ENCODE measurements at regions not wholly inside any gene's neighbourhood (a gene's known extent, or its start where the extent isn't known, plus 50 kb on each side); places are given as distances from the start of the nearest gene placed in this dataset.

DNA sequence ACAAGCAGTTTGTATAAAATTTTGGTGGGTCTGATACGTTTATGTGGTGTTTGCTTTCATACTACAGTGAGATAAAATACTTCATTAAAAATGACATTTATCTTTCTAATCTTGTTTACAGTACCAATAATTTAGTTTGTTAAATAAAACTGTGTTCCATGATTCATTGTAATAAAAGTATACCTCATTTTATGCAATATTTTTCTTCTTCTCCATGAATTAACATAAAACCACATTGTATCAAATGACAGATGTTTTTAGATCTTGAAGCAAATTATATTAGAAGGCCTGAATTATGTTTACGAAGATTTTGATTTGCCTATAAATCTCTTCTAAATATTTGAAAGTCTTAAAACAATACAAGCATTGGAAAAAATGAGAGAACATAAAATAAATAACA is 1443.0 kb upstream of the CDH6 start:
- TF ChIP-seq, protein P1, sequence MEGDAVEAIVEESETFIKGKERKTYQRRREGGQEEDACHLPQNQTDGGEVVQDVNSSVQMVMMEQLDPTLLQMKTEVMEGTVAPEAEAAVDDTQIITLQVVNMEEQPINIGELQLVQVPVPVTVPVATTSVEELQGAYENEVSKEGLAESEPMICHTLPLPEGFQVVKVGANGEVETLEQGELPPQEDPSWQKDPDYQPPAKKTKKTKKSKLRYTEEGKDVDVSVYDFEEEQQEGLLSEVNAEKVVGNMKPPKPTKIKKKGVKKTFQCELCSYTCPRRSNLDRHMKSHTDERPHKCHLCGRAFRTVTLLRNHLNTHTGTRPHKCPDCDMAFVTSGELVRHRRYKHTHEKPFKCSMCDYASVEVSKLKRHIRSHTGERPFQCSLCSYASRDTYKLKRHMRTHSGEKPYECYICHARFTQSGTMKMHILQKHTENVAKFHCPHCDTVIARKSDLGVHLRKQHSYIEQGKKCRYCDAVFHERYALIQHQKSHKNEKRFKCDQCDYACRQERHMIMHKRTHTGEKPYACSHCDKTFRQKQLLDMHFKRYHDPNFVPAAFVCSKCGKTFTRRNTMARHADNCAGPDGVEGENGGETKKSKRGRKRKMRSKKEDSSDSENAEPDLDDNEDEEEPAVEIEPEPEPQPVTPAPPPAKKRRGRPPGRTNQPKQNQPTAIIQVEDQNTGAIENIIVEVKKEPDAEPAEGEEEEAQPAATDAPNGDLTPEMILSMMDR (IDR thresholded peaks at IDR 0.05; ENCODE audit: unreplicated experiment in 3 of 3) = no peak
- Mint-ChIP-seq H3K9me3 (peaks cover 5% of the 10 kb centered on the region), H3K36me3 (ENCODE audit: low read depth) (no peaks in the 10 kb centered on the region), H3K4me1 (no peaks in the 10 kb centered on the region), H3K27me3 (ENCODE audit: low read depth) (no peaks in the 10 kb centered on the region), H3K27ac (no peak overlapping the region), H3K4me3 (no peak overlapping the region)

DNA sequence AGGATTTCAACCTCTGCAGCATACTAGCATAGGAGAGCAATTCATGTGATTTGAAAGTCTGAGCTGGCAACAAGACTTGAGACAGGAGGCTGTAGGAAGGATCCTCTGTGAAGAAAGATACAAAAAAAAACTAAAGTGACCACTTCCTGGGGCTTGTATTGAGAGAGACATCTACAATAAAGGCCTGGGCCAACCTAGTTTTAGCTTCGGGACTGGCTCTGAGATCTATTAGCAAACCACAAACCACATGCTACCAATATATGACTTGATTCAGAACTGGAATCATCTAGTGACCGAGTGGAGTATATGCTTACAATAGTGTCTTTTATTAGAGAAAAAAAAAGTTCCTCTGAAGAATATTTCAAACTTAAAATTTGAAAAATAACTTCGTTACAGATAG is 1448.9 kb upstream of the CDH6 start:
- H3K27ac Mint-ChIP-seq = no peak overlapping the region
- TF ChIP-seq, protein P1 (IDR thresholded peaks at IDR 0.05; ENCODE audit: unreplicated experiment in 3 of 3) = no peak
- no peaks in the 10 kb centered on the region for H3K27me3 Mint-ChIP-seq (ENCODE audit: low read depth)
- no peaks in the 10 kb centered on the region for H3K9me3 Mint-ChIP-seq
- H3K4me1 Mint-ChIP-seq = no peaks in the 10 kb centered on the region
- H3K36me3 Mint-ChIP-seq (ENCODE audit: low read depth) = no peaks in the 10 kb centered on the region
- H3K4me3 Mint-ChIP-seq = no peak overlapping the region

DNA sequence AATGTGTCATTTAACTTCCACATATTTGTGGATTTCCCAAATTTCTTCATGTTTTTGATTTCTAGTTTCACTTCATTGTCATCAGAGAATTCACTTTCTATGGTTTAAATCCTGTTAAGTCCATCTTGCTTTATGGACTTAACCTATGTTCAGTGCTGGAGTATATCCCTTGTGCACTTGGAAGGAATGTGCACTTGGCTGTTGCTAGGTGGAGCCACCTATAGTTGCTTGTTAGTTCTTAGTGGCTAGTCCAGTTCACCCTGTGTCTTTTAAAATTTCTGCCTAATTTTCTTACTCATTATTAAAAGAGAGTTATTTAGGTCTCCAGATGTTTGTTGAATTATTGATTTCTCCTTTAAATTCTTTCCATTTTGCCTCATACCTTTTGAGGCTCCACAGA is 1472.5 kb upstream of the CDH6 start:
- Mint-ChIP-seq H3K4me1 (no peaks in the 10 kb centered on the region), H3K27ac (no peak overlapping the region), H3K9me3 (no peaks in the 10 kb centered on the region), H3K36me3 (ENCODE audit: low read depth) (no peaks in the 10 kb centered on the region), H3K4me3 (no peak overlapping the region), H3K27me3 (ENCODE audit: low read depth) (peaks cover 4% of the 10 kb centered on the region)
- TF ChIP-seq, protein P1 (IDR thresholded peaks at IDR 0.05; ENCODE audit: unreplicated experiment in 3 of 3) = no peak

DNA sequence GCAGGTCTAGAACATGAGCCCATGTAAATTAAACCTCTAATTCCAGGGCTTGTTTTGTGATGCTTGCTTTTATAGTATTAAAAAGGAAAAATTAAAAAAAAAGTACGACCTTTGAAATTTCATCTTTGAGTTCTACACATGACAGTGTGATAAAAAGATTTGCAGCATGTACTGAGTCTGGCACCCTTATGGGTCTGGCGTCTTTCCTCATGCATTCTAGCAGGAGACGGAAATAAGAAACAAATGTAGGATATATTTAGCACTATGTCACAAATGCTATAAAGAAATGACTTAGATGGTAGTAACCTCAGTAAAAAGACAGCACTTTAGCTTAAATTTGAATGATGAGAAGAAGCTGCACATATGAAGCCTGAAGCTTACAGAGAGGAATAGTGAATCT is 1474.3 kb upstream of the CDH6 start:
- Mint-ChIP-seq H3K9me3 (no peaks in the 10 kb centered on the region), H3K4me1 (no peaks in the 10 kb centered on the region), H3K27me3 (ENCODE audit: low read depth) (peaks cover 4% of the 10 kb centered on the region), H3K36me3 (ENCODE audit: low read depth) (no peaks in the 10 kb centered on the region), H3K4me3 (no peak overlapping the region), H3K27ac (no peak overlapping the region)
- TF ChIP-seq, protein P1 (IDR thresholded peaks at IDR 0.05; ENCODE audit: unreplicated experiment in 3 of 3) = no peak

DNA sequence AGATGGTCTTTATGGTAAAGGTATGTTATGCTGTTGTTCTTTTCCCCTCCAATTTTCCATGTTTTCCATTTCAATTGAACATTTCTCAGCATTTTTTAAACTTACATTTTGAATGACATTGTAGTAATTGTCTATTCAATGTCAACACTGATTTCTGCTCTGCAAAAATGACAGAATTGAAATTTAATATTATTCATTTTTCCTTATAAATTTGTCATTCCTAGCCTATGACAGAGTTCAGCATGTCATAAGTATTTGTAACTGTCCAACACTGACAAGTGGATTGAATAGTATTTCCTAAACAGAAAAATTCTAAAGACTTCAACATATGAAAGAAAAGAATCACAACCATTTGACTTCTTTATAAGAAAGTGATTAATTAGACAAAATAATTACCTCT is 1478.3 kb upstream of the CDH6 start:
- no peak overlapping the region for H3K27ac Mint-ChIP-seq
- H3K36me3 Mint-ChIP-seq (ENCODE audit: low read depth) = no peaks in the 10 kb centered on the region
- TF ChIP-seq, protein P1 (IDR thresholded peaks at IDR 0.05; ENCODE audit: unreplicated experiment in 3 of 3) = no peak
- no peaks in the 10 kb centered on the region for H3K4me1 Mint-ChIP-seq
- no peak overlapping the region for H3K4me3 Mint-ChIP-seq
- no peaks in the 10 kb centered on the region for H3K9me3 Mint-ChIP-seq
- H3K27me3 Mint-ChIP-seq (ENCODE audit: low read depth) = peaks cover 4% of the 10 kb centered on the region

DNA sequence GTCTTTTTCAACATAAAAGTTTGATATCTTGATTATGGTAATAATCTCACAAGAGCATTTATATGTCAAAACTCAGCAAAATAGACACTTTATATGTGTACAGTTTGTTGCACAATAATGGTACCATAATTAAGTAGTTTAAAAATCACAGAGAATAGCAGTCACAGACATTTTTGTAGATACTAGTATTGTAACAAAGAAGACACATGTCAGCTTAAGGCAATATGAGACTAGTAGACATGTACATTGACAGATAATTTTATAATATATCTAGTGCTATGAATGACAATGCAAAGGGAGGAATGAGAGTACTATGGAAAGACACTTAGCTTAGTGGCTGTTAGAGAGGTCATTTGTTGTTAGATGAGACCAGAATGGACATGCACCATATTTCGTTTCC is 1490.6 kb upstream of the CDH6 start:
- H3K4me3 Mint-ChIP-seq = no peak overlapping the region
- no peaks in the 10 kb centered on the region for H3K9me3 Mint-ChIP-seq
- H3K4me1 Mint-ChIP-seq = no peaks in the 10 kb centered on the region
- H3K27ac Mint-ChIP-seq = no peak overlapping the region
- TF ChIP-seq, protein P1 (IDR thresholded peaks at IDR 0.05; ENCODE audit: unreplicated experiment in 3 of 3) = no peak
- H3K27me3 Mint-ChIP-seq (ENCODE audit: low read depth) = no peaks in the 10 kb centered on the region
- no peaks in the 10 kb centered on the region for H3K36me3 Mint-ChIP-seq (ENCODE audit: low read depth)

Measured in nephron (organoid).